SIG-M5 (cell line): ENCODE measurements at regions not wholly inside any gene's neighbourhood (a gene's known extent, or its start where the extent isn't known, plus 50 kb on each side); places are given as distances from the start of the nearest gene placed in this dataset.

Source experiments
- DNase-seq: peaks from one replicate; lab custom pipeline; 2025; lab: John Stamatoyannopoulos, UW

DNA sequence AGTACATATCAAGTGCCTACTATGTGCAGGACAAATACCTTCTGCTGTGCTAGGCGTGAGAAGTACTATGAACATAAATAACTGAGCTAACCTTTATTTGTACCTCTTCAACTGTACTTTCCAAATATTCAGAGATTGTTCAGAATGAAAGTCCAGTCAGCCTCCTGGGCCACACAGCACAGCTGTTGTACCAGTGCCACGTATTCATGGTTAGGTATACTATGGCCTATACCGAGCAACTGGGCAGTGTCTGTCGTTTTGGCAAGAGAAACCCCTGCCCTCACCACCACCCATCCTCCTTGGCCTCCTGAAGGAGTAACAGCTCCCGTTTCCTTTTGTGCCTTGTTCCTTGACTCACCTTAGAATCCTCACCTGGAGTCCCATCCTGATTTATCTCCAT is 53.0 kb downstream of the RASSF10 start:
- DNase-seq, result no peak

DNA sequence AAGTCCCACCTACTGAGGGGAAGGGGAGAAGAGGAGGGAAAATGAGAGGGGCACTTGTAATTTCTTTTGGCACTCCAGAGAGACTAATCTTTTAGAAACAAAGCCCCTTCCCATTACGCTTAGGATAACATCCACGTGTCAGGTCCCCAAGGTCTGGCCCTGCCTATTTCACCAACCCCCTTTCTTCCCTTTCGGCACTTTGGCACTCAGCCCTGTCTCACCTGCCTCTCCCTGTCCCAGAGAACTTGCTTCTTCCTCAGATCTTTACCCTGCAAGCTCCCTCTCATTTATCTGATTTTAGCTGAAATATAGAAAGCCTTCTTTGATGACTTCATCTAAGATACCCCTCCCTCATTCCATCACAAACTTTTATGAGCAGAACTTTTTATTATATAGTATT is 55.5 kb downstream of the RASSF10 start:
- DNase-seq, result no peak

DNA sequence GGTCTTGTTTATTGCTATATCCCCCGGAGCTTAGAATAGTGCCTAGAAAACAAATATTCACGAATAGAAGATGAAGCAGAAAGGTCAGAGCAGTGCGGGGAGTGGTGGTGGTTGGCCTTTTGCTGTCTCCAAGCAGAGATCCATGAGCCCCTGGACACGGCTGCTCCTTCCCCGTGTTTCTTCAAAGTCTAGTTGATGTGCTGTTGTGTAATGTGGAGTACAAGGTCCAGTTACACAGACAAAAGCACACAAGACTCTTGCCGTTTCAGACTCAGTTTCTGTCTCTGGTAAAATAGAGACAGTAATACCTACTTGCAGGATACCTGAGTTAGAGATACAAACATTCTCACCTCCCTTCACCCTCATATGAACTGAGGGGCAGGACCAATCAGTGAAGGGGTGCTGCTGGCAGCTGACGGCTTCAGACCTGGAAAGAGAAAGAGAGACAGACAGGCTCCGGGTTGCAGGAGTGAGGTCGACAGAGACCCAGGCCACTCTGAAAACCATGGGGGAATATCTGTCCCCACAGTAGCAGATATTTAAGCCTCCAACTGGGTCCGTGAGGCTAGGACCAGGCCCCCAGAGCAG is 56.2 kb downstream of the RASSF10 start:
- DNase-seq, result no peak

DNA sequence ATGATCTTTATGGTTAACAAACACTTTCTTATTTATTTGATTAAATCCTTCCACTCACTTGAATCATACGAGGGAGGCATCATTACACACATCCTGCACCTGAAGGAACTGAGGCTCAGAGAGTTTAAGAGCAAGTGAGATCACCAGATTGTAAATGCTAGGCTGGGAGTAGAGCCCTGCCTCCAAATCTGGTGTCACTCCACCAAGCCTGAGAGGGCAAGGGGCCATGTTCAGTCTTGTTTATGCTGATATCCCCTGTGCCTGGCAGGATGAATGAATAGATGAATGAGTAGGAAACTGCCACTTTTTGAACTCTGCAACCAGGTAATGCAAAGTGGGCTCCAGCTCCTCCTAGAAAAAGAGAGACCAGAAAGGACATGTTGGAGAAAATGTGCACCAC is 59.1 kb downstream of the RASSF10 start:
- no peak for DNase-seq

DNA sequence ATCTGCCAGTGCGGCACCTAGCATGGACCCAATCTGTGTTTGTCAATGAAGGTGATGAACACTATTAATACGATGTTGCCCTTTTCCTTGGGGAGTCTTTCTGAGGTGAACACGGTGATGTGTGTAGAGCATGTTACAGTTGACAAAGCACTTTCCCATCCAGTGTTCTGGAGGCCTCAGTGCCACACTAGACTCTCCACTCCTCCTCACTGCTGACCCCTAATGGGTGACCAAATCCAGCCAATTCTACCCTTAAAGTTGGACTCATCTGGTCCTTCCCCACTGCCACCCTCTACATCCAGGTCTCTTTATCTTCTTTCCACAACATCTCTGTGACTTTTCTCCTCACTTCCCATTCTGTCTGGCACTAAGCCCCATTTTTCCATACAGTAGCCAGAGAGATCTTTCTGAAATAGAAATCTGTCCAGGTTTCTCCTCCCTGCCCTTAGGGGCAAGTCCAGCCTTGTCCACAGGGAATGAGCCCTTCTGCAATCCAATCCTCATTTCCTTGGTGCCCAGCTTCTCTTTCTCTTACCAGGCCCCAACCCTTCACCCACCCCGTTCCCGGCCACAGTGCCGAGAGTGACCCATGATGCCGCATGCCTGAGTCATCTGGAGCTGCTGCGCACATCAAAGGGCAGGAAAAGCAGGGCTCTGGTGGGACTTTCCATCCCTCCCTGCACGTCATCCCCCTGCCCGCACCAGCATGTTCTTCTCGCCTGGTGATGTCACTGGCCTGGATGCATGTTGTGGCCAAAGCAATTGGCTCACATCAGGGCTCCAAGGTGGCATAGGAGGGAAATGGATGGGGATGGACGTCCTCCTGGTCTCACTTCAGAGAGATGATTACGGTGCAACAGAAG is 64.2 kb downstream of the RASSF10 start:
- no peak for DNase-seq

DNA sequence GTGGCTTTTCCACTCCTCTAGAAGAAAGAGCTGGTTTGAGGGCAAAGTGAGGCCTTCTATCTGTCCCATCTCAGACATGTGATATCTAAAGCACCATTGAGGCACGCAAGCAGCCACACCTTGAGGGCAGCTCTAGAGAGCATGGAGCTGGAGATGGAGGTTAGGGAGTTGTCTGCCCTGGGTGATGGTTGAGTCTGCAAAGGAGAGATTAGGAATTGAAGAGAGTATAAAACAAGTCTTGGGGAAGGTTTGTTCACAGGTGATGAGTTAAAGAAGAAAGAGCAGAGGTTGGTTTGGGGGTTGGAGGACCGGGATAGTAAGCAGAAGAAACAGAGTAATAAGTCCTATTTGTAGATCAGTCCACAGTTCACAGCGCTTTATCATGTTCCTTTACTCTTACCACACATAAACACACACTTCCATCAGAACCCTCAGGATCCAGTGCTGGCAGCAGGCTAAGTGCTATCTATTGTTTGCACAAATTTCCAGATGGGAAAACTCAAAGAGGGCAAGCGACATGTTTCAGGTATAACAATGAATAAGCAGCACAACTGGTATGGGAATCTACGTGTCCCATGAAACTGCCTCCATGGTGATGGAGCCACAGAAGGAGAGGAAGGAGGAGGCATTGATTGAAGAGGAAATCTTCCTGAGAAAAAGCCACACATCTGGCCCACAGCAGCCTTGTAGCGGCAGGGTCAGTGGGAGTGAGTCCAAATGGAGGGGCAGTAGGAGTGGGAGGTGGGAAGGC is 65.8 kb downstream of the RASSF10 start:
- DNase-seq, result no peak

DNA sequence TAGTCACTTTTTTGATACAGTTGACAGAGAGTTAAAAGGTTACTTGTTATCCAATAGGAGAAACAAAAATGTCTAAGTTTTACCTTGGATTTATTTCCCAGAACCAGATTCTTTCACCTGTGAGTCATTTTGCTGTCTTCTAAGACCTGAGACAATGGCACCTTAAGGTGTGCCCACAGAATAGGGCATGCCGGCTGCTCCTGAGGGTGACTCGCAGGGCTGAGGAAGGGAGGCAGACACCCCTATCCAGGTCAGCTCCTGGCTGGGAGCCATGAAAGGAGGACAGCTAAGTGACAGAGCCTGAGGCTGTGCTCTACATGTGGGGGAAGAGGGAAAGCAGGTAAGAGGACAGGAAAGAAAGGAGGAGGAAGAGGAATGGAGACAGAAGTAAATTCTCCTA is 67.8 kb downstream of the RASSF10 start:
- DNase-seq, result no peak

DNA sequence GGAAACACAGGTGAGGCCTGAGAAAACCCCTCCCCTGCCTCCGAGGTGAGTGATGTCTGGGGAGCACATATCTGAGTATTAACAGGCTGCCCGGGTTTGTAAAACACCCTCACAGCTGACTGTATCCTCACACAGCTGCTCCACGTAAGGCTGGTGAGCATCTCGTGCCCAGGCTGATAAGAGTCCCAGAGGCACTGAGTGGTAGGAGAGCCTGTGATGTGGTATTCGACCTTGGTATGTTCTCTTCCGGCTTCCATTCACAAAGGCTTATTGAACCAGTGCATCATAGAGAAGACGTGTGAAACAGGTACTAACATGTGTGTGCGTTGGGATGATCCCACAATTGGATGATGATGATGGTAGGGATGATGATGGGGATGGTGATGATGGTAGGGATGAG is 71.7 kb downstream of the RASSF10 start:
- no peak for DNase-seq

DNA sequence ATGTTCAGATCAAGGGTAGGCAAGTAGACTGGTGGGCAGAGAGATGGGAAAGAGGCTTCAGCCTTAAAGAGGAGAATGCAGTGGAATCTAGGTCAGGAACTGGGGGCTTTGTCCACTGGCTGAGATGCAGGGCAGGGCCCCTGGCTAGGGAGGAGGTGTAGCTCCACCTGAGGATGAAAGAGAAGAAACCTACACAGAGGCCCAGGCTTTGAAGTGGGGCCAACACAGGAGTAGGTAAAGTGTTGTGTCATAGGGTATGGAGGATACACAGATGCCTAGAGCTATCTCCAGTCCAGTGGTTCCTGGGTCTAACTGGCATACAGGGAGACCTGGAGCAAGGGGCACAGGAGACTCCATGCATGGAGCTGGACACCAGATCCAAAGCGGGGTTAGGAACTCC is 73.5 kb downstream of the RASSF10 start:
- no peak for DNase-seq

DNA sequence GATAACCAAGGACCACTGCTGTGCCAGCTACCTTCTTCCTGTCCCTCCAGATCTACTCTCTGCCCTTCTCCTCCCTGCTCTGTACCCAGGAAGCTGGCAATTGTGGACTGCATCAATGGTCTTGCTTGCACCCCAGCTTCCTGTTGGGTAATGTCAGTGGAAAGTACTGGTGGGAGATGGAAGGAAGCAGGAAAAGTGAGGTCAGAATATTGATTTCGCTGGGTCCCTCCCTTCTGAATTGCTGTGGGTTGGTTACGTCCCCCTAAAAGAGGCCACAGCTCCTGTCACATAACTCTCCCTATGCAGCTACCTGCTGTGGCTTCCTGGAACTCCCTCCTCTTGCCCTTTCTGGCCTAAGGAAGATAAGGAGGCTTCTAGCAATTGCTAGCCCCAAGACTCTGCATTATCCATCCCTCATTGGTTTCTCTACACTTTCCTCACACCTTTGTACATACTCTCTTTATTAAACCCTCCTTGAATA is 81.2 kb downstream of the RASSF10 start:
- DNase-seq, result no peak

DNA sequence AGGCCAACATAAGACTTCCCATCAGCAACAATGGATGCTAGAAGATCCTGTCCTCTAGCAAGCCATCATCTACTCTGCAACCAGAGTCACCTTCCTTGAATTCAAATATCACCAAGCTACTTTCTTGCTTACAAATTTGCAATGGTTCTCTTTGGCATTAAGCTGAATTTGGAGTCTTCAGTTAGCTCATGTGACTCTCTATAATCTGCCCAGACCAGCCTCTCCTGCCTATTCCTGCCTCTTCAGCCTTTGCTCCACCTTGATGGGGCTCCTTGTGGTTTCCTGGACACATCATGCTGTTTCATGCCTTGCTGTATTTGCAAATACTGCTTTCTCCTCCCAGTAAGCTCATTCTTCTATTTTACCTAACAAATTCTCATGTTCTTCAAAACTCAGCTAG is 82.3 kb downstream of the RASSF10 start:
- no peak for DNase-seq

DNA sequence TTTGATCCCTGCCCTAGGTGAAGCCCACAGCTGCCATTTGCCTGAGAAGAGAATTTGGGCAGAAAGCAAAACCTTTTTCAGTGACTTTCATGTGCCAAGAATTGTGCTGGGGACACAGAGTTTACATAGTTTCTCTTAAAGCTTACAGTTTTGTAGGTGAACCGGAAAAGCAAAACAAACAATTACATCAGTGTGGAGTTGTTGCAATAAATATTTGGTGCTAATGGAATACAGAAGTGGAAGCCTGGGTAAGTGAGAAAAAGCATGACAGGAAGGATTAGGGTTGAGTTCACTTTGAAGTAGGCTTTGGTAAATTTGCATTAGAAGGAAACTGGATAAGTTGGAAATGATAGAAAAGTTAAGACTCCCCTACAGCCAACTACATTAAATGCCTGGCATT is 82.7 kb downstream of the RASSF10 start:
- DNase-seq, result no peak

DNA sequence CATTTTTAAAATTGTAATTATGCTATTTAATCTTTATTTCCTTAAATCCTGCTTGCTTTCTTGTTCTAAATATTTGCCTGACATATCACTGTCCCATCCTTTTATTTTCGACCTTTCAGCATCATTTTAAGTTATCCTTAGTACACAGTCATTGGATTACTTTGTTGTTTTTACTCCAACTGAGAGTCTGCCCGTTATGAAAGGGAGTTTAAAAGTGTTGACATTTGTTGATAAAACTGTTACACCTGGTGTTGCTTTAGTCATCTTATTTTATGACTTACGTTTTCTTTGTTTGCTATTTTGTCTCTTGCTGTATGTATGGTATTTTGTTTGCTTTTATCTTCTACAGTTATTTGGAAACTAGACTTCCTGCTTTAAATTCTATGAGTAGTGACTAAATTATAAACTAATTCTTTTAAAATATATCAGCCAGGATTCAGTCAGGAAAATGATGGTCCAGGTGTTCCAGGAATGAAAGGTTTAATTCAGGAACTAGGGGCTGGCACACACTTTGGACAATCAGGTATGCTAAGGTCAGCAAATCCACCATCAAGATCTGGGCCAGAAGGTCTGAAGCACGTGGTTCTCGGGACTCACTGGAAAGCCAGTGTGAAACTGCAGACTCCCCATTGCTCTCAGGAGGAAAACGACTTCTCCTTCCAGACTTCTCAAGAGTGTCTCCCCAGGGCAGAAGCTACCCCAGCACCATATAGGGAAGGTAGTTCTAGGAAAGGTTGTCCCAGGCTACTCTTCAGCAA is 86.0 kb downstream of the RASSF10 start:
- DNase-seq, result no peak

DNA sequence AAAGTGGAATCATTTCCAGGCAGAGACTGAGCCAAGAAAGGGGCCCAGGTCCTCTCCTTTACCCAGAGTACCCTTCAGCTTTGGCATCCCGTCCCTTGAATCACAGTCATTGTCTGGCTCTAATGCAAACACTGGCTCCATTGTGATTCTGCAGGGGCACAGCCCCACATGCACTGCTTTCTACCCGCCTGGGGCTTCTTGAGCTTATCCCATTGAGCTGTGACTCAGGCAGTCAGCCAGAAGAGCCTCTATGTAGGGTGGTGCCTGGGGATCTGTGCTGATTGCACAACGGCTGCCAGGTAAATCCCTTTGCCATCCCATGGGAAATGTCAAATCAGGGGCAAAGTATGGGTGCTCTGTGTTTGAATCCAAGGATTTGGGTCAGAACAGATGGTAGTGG is 88.9 kb downstream of the RASSF10 start:
- DNase-seq, result no peak

DNA sequence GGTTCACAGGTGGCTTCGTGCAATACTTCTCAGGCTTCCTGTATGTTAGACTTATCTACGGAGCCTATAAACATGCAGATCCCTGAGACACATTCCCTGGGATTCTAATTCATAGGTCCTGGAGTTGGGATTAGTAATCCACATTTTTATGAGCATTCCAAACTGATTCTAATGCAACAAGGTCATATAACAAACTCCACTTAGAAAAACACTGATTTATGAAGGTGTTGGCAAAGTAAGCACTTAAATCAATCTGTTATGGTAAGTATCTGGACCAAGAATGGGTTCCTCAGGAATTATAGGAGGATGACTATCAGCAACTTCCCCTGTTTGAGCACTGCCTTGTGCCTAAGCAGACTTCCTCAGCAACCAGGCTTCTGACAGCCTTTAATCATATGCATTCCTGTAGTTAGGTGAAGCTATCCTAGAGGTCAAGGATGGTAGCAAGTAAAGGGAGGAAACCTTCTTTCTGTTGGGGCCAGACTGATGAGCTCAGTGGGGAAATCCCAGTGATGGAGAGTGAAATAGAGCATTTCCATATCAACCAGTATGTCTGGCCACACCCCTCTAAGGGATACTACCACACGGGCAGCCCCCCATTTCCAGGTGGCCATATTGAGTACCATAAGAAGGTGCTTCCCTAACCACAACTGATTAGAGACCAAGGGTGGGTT is 89.6 kb downstream of the RASSF10 start:
- DNase-seq, result no peak

DNA sequence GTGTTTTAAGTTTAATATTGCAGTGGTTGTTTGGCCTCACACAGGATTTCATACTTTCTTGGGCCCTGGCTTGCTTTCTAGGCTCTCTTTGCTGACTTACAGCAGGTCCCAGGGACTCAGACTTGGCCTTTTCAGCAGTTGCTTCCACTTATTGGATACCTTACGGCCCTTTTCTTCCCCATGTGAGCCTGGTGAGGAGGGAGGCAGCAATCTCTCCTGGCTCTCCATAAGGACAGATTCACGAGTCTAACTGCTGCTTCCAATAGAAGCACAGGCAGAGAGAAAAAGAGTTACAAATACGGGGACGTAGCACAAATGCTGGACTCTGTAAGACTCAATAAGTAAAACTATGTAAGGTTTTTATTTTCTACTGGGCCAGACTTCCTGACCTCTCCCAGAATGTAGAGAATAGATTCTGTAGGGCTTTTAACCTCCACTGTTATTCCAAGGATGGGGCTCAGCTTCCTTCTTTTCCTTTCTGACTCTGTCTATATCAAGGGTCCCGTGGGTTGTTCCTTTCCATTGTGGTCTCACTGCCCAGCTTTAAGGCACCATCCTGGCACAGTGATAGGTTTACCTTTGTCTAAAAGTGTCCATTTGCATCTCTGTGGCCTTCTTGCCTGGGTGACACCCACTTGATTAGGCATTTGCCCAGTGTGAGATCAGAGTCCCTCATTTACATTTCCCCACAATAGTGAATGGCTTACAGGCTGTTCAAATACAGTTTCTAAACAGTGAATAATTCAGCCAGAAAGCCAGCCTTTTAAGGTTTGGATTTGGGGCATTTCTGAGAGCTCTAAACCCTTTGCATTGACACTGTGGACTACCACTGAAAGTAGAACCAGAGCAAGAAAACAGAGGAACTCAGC is 92.8 kb downstream of the RASSF10 start:
- DNase-seq, result no peak

DNA sequence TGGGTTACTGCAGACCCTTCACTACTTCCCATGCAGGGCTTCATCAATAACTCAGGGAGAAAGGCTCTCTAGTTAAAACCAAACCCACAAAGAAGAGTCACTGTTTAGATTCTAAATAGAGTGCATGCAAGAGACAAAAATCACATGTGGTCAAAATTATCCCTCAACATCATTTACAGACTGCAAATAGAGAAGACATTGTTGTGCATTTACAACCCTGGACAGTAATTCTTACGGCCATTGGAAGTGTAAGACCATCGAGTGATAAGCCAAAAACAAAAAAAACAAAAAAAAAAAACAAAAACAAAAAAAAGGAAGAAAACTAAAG is 93.4 kb downstream of the RASSF10 start:
- DNase-seq, result no peak

DNA sequence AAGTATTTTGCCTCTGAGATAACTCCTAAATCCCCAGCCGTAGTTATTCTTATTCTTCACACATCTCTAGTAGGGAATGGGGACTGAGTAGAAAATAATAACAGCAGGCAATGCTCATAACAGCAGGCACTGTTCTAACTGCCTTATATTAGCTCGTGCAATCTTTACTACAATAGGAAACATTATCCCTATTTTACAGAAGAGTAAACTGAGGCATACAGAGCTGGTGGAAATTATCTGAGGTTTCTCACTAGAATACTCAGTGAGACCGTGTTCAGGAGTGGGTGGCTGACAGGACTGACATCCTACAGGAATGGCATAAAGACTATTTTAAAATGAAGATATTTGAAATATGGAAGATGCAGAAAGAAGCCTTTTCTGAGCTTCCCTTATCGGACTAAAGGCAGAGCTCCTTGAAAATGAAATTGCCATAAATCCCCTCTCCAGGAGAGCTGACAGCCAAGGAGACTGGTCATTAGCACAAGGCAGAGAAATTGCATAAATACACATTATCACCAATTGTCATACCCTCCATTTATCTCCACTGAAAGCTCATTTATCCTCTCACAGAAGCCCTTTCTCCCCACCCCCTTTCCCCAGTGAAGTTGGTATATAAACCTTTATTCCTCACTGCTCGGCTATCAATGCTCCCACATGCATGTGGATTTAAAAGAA is 93.9 kb downstream of the RASSF10 start:
- no peak for DNase-seq

DNA sequence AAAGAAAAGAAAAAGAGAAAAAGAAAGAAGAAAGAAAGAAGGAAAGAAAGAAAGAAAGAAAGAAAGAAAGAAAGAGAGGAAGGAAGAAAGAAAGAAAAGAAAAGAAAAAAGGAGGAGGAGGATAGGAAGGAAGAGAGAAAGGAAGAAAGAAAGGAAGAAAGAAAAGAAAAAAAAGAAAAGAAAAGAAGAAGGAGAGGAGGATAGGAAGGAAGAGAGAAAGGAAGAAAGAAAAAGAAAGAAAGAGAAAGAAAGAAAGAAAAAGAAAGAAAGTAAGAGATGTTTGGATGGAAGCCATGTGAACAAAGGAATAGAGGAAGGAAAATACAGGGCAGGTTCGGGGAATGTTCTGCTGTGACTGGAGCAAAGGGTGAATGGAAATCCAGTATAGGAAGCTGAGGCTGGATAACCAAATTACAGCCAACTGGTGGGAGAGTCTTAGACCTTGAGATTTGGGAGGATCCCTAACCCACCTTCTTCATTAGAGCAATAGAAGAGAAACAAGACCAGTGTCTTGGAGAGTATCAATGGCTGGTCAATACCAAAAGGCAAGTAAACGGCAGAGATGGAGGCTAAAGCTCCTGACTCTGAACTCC is 94.9 kb downstream of the RASSF10 start:
- DNase-seq, result no peak
